ENCODE measurements at regions not wholly inside any gene's neighbourhood (a gene's known extent, or its start where the extent isn't known, plus 50 kb on each side); places are given as distances from the start of the nearest gene placed in this dataset.

DNA sequence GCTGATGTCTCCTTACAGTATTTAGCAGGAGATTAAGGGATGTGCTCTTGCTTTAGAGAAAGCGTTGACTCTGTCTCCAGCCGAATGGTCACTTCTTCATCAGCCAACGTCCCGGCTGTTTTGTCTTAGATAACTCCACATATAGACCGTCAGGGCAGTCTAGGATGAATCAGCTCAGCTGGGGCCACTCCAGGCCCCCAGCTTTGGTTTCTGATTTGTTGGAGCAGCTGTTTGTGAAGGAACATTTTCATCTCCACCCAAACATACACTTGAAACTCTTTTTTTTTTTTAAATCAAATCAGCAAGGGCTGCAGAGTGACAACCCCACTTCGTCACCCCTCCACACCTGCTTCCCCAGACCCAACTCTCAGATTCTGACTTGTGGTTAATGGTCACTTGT is 206.1 kb upstream of the GALNT2 start:
- TF ChIP-seq POLR2A (IDR thresholded peaks at IDR 0.05) (no peak), POLR2AphosphoS5 (IDR thresholded peaks at IDR 0.05) (no peak)
- TF ChIP-seq, protein P1, sequence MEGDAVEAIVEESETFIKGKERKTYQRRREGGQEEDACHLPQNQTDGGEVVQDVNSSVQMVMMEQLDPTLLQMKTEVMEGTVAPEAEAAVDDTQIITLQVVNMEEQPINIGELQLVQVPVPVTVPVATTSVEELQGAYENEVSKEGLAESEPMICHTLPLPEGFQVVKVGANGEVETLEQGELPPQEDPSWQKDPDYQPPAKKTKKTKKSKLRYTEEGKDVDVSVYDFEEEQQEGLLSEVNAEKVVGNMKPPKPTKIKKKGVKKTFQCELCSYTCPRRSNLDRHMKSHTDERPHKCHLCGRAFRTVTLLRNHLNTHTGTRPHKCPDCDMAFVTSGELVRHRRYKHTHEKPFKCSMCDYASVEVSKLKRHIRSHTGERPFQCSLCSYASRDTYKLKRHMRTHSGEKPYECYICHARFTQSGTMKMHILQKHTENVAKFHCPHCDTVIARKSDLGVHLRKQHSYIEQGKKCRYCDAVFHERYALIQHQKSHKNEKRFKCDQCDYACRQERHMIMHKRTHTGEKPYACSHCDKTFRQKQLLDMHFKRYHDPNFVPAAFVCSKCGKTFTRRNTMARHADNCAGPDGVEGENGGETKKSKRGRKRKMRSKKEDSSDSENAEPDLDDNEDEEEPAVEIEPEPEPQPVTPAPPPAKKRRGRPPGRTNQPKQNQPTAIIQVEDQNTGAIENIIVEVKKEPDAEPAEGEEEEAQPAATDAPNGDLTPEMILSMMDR (IDR thresholded peaks at IDR 0.05) = no peak

All from prostate gland (tissue), 2 donors.